HEK293 (cell line): ENCODE measurements at regions not wholly inside any gene's neighbourhood (a gene's known extent, or its start where the extent isn't known, plus 50 kb on each side); places are given as distances from the start of the nearest gene placed in this dataset.

Experiments used
- KLF16 ChIP-seq: fragments of 450-650 bp; formaldehyde crosslinking; IDR thresholded peaks from 2 replicates; pipeline ENCODE4 v1.5.1; 2017; ENCODE audit warnings: missing biosample characterization, missing genetic modification characterization
- MEIS1 ChIP-seq: sonication (generic); formaldehyde crosslinking; IDR thresholded peaks from 2 replicates; pipeline ENCODE4 v1.8.1; 2022; ENCODE audit warnings: missing genetic modification reagents, mild to moderate bottlenecking, borderline replicate concordance
- ZBTB8A ChIP-seq: fragments of 450-650 bp; formaldehyde crosslinking; IDR thresholded peaks from 2 replicates; pipeline ENCODE4 v1.5.1; 2016; ENCODE audit warnings: missing biosample characterization, missing genetic modification characterization
- ZNF16 ChIP-seq: fragments of 450-650 bp; formaldehyde crosslinking; IDR thresholded peaks from 2 replicates; pipeline ENCODE4 v1.5.1; 2016; ENCODE audit warnings: low read depth, missing biosample characterization, missing genetic modification characterization
- ZNF274 ChIP-seq, 2 experiments: fragments of 200-500 bp in 1 of 2; fragments of 450-650 bp in 1 of 2; sonication (Bioruptor generic) in 1 of 2; formaldehyde crosslinking in 1 of 2; IDR thresholded peaks; 2 replicates each; pipeline versions ENCODE4 v1.5.1 to v1.6.1; 2014 to 2016; ENCODE audit warnings: borderline replicate concordance in 1 of 2, inconsistent platforms in 1 of 2, low read length in 1 of 2, missing biosample characterization in 1 of 2, missing genetic modification characterization in 1 of 2
- ZNF558 ChIP-seq: fragments of 450-650 bp; formaldehyde crosslinking; IDR thresholded peaks from 2 replicates; pipeline ENCODE4 v1.5.1; 2016; ENCODE audit warnings: missing biosample characterization, missing genetic modification characterization
- ZNF707 ChIP-seq: fragments of 450-650 bp; formaldehyde crosslinking; IDR thresholded peaks from 2 replicates; pipeline ENCODE4 v1.5.1; 2016; ENCODE audit warnings: missing biosample characterization, missing genetic modification characterization
- TF ChIP-seq, protein P1 (sequence below): fragments of 450-650 bp; formaldehyde crosslinking; optimal IDR thresholded peaks from 2 replicates; pipeline ENCODE3; 2016; ENCODE audit warnings: missing biosample characterization, mild to moderate bottlenecking, missing genetic modification characterization
- TF ChIP-seq, protein P2 (sequence below): fragments of 450-650 bp; formaldehyde crosslinking; IDR thresholded peaks from 2 replicates; pipeline ENCODE4 v1.5.1; 2016; ENCODE audit warnings: missing biosample characterization, missing genetic modification characterization
- TF ChIP-seq, protein P3 (sequence below): fragments of 450-650 bp; formaldehyde crosslinking; IDR thresholded peaks from 2 replicates; pipeline ENCODE4 v1.5.1; 2016; ENCODE audit warnings: missing biosample characterization, missing genetic modification characterization
- TF ChIP-seq, protein P4 (sequence below): sonication (generic); formaldehyde crosslinking; IDR thresholded peaks from 2 replicates; pipeline ENCODE4 v1.8.1; 2022; ENCODE audit warnings: mild to moderate bottlenecking, moderate library complexity, missing genetic modification reagents

DNA sequence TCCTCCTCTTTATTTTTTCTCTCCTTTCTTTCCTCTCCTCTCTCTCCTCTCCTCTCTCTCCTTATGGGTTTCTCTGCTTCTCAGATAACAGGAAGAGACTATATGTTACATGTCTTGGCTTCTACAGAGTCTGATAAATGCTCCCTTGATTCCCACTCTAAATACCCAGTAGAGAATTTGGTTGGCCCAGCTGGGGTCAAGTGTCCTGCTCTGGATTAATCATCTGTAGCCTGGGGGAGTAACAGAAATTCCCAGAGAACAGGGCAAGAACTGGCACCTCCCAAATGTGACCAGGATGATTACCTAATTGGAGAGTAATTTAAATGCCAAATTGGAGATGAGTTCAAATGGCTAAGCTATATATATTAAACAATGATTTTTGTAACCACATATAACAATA is 146.1 kb upstream of the LMO4 start:
- TF ChIP-seq, protein P1, sequence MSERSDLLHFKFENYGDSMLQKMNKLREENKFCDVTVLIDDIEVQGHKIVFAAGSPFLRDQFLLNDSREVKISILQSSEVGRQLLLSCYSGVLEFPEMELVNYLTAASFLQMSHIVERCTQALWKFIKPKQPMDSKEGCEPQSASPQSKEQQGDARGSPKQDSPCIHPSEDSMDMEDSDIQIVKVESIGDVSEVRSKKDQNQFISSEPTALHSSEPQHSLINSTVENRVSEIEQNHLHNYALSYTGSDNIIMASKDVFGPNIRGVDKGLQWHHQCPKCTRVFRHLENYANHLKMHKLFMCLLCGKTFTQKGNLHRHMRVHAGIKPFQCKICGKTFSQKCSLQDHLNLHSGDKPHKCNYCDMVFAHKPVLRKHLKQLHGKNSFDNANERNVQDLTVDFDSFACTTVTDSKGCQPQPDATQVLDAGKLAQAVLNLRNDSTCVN (tag by site-specific recombination), result no peak
- TF ChIP-seq ZNF707 (tag by site-specific recombination), result no peak
- TF ChIP-seq, protein P2, sequence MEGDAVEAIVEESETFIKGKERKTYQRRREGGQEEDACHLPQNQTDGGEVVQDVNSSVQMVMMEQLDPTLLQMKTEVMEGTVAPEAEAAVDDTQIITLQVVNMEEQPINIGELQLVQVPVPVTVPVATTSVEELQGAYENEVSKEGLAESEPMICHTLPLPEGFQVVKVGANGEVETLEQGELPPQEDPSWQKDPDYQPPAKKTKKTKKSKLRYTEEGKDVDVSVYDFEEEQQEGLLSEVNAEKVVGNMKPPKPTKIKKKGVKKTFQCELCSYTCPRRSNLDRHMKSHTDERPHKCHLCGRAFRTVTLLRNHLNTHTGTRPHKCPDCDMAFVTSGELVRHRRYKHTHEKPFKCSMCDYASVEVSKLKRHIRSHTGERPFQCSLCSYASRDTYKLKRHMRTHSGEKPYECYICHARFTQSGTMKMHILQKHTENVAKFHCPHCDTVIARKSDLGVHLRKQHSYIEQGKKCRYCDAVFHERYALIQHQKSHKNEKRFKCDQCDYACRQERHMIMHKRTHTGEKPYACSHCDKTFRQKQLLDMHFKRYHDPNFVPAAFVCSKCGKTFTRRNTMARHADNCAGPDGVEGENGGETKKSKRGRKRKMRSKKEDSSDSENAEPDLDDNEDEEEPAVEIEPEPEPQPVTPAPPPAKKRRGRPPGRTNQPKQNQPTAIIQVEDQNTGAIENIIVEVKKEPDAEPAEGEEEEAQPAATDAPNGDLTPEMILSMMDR (tag by site-specific recombination), result no peak
- no peak for TF ChIP-seq KLF16
- TF ChIP-seq ZBTB8A (tag by site-specific recombination), result no peak
- TF ChIP-seq, protein P3, sequence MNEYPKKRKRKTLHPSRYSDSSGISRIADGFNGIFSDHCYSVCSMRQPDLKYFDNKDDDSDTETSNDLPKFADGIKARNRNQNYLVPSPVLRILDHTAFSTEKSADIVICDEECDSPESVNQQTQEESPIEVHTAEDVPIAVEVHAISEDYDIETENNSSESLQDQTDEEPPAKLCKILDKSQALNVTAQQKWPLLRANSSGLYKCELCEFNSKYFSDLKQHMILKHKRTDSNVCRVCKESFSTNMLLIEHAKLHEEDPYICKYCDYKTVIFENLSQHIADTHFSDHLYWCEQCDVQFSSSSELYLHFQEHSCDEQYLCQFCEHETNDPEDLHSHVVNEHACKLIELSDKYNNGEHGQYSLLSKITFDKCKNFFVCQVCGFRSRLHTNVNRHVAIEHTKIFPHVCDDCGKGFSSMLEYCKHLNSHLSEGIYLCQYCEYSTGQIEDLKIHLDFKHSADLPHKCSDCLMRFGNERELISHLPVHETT, result no peak
- TF ChIP-seq MEIS1, result no peak
- no peak for TF ChIP-seq ZNF16 (tag by site-specific recombination)
- TF ChIP-seq, protein P4, sequence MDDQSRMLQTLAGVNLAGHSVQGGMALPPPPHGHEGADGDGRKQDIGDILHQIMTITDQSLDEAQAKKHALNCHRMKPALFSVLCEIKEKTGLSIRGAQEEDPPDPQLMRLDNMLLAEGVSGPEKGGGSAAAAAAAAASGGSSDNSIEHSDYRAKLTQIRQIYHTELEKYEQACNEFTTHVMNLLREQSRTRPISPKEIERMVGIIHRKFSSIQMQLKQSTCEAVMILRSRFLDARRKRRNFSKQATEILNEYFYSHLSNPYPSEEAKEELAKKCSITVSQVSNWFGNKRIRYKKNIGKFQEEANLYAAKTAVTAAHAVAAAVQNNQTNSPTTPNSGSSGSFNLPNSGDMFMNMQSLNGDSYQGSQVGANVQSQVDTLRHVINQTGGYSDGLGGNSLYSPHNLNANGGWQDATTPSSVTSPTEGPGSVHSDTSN (CRISPR knock-in tag), result no peak
- no peak for TF ChIP-seq ZNF558 (tag by site-specific recombination)
- TF ChIP-seq ZNF274 (IDR thresholded peaks at IDR 0.05; ENCODE audit: low read length), result no peak
- no peak for TF ChIP-seq ZNF274 (tag by site-specific recombination; IDR thresholded peaks at IDR 0.05; ENCODE audit: borderline replicate concordance)
